Cardiac fibroblast (primary cell): ENCODE measurements at regions not wholly inside any gene's neighbourhood (a gene's known extent, or its start where the extent isn't known, plus 50 kb on each side); places are given as distances from the start of the nearest gene placed in this dataset.
A peak's percentile ranks its signal among the peaks of the same experiment; 100 is the strongest.

ENCODE experiments used
- DNase-seq, 2 donors: peaks; one replicate each; pipeline versions ENCODE4 v3.0.0 to v3.0.0-alpha.2; 2010; ENCODE audit warnings: low read depth in 2 of 2
- H3K4me3 ChIP-seq, 2 donors: replicated peaks in 1 of 2; 1 replicate in 1 of 2; 2 replicates in 1 of 2; pipeline ENCODE4 v1.5.1; 2011; ENCODE audit warnings: low read depth in 2 of 2, low read length in 2 of 2, mild to moderate bottlenecking in 2 of 2, moderate library complexity in 1 of 2
- TF ChIP-seq, protein P1 (sequence below): IDR thresholded peaks from one replicate; pipeline ENCODE4 v1.5.1; 2011; ENCODE audit warnings: low read depth, mild to moderate bottlenecking, low read length, inconsistent platforms

DNA sequence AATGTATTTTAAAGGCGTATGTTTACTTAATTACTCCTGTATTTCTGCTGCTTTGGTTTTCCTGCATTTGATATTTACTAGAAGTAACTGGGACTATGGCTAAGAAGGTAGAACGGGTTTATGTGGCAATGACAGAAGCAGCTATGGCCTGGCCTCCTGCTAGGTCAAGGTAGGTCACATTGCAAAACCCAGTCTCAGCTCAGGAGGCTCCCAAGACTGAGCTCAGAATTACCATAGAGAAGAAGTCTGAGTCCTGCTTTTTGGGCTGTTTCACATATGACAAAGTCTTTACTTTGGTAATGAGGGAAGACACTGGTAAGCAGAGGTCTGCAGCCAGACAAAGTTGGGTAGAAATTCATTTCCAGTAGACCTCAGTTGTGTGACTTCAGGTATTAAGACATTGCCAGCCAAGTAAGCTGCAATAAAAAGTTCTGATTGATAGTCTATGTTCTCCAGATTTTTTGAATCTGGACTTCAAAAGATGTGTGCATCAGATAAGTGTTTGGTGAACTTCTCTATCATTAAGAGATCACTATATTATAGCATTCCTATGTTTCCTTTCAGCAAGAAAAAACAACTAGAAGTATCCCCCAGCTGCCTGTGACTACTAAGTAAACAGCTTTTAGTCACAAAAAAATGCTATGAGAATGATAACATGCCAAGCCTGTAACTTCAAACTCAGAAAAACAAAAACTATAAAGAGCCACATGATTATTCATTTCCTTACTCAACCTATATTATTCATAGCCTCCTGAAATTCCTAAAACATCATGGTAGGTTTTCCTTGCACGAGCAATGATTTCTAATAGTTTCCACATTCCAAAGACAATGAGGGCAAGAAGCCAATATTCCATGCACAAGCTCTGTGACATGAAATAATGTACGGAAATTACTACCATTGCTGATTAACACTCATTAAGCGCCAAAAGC is 312.3 kb downstream of the HAO1 start:
- peak; percentile 69 to 85 for DNase-seq
- TF ChIP-seq, protein P1, sequence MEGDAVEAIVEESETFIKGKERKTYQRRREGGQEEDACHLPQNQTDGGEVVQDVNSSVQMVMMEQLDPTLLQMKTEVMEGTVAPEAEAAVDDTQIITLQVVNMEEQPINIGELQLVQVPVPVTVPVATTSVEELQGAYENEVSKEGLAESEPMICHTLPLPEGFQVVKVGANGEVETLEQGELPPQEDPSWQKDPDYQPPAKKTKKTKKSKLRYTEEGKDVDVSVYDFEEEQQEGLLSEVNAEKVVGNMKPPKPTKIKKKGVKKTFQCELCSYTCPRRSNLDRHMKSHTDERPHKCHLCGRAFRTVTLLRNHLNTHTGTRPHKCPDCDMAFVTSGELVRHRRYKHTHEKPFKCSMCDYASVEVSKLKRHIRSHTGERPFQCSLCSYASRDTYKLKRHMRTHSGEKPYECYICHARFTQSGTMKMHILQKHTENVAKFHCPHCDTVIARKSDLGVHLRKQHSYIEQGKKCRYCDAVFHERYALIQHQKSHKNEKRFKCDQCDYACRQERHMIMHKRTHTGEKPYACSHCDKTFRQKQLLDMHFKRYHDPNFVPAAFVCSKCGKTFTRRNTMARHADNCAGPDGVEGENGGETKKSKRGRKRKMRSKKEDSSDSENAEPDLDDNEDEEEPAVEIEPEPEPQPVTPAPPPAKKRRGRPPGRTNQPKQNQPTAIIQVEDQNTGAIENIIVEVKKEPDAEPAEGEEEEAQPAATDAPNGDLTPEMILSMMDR, result no peak
- H3K4me3 ChIP-seq, result no peak overlapping the region

DNA sequence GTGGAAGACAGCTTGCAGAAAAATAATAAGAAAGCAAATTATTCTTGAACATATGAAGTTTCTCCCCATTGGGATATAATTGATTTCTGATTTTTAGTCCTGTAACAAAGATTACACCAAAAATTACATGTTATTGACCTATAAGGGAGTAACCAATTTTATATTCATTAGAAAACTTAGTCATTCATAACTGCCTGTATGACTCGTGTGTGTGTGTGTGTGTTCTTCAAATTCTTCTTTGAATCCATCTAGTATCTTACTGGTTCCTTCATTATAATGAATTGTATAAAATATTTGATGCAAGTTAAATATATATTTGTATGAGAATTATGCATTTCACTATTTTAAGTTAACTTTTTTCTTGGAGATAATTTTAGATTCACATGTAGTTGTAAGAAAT is 310.4 kb downstream of the HAO1 start:
- peak in 1 of 2 donors; percentile 17 for DNase-seq
- no peak overlapping the region for H3K4me3 ChIP-seq
- TF ChIP-seq, protein P1, result no peak

DNA sequence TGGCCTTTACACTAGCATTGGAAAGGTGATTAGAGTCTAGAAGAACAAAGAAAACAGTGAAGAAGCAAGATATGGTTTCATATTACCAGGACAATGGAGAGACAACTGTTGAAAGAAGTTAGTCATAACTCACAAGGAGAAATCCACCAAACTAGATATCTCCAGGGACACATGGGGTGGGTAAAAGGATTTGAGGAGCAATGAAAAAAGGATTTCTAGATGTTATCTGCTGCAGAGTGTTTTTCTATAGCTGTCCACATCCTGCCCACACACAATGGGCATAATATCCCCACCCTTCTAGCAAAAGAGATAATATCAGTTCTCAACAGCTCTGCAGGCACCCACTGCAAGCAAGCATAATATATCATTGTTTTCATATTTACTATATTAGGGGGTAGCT is 303.1 kb downstream of the HAO1 start:
- no peak overlapping the region for H3K4me3 ChIP-seq
- peak; percentile 11 to 52 for DNase-seq
- TF ChIP-seq, protein P1, result no peak

DNA sequence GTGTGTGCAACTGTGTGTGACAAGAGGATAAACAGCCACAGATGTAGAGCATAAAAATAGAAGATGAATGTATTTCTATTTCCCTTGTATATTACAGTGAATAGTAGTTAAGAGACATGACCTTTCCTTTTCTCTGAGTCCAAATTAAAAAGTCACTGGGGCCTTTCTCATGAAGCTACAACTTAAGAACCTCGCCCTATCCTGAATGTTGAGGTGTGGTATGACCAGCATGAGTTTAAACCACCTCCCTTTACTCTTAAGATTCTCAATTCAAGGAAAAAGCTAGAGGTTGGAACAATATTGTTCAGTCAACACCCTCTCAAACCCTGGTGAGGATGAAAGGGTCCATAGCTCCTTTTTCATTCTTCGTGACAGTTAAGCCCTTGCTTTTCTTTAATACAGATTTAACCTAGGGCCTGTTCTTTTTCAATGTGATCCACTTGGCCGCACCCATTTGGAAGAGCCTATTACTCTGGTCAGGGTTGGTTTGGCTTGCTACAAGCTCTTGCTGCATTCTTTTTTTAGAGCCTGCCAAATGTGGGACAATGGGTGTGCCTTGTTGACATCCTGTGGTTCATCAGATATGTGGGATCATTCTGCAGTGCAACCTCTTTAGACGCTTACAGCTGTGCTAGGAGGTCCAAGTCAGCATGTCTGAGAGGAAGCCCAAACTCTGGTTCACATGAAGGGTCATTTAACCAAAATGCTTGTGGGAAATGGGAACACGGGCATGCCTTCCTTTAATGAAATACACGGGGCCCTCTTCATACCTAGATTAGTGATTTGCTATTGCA is 290.0 kb downstream of the HAO1 start:
- peak; percentile 63 to 69 for DNase-seq
- no peak overlapping the region for H3K4me3 ChIP-seq
- TF ChIP-seq, protein P1, result no peak

DNA sequence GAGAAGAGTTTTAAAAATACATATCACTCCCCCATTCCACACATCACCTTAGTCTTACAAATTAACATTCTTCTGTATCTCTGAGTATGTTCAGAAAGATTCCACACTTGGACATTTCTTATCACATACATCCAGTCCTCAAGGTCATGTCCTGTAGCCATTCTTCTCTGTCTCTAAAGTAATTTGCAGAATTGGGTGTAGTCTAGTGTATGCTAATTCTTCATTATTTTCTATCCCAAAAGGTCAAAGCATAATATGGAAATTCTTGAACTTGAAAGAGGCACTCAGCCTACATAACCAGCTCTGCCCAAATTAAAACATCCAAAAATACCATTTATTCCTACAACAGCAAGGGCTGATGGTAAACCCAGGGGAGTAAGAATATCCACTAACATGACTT is 286.0 kb downstream of the HAO1 start:
- TF ChIP-seq, protein P1, result no peak
- no peak for DNase-seq
- H3K4me3 ChIP-seq, result no peak overlapping the region

DNA sequence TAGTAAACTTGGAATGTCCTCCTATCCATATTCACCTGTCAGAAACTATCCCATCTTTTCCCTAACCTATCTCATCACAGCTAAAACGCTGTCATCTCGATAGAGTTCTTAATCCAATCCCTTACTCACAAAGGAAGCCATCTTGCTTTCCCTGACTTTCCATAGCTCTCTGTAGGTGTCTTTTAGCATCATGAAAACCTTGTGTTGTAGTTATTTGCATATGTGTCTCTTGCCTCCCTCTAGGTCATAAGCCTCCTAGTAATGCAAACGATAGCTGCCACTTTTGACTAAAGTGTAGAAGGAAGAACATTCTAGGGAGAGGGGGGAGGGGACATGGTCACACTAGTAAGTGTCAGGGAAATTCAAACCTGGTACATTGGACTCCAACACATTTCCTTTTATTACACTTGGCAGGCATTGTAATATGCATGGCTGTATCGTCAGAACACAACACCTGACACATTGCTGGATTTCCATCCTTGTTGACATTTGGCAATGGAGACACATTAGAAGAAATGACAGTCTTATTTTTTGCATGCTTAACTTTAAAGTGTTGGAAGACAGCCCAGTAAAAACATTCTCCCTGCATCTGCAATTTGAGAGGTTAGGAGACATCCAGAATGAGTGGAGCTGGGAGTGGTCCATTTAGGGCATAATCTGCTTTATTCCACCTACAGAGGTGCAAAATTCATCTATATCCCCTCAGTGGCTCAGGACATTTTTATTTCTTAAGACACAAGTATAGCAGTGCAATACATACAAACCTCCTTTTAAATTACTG is 283.4 kb downstream of the HAO1 start:
- TF ChIP-seq, protein P1, result no peak
- H3K4me3 ChIP-seq, result no peak overlapping the region
- DNase-seq, result no peak
